ENCODE measurements at regions not wholly inside any gene's neighbourhood (a gene's known extent, or its start where the extent isn't known, plus 50 kb on each side); places are given as distances from the start of the nearest gene placed in this dataset.
"Not testable (repeated sequence)": the region's sequence is repeated elsewhere in the genome, so short reads cannot be mapped to it uniquely, and the experiment has no call there.

GRCh38 chr1:187588917-187589316 lies 760.2 kb downstream of the PLA2G4A start:
- TF ChIP-seq CTCF (IDR thresholded peaks at IDR 0.05 in 8 of 11, conservative IDR thresholded peaks at IDR 0.05 in 3 of 11) (no peak), POLR2AphosphoS5 (IDR thresholded peaks at IDR 0.05) (no peak), POLR2A (IDR thresholded peaks at IDR 0.05) (no peak)
- 71 to 91% (median 83%) methylated on average over 3 of the region's 3 CpGs for WGBS, 5 donors

GRCh38 chr1:187605736-187606135 lies 777.0 kb downstream of the PLA2G4A start:
- no peak for DNase-seq
- TF ChIP-seq POLR2AphosphoS5 (IDR thresholded peaks at IDR 0.05) (no peak), POLR2A (IDR thresholded peaks at IDR 0.05) (no peak), CTCF (IDR thresholded peaks at IDR 0.05 in 8 of 11, conservative IDR thresholded peaks at IDR 0.05 in 3 of 11) (no peak)

More at GRCh38 chr1:187588917-187589316, 760.2 kb downstream of the PLA2G4A start:
- H3K9me3 ChIP-seq: peaks cover 0 to 3% (median 0%) of the 10 kb centered on the region in 8 donors
- no peaks in the 10 kb centered on the region for H3K4me1 ChIP-seq
- H3K27me3 ChIP-seq (replicated peaks in 1 of 7): no peaks in the 10 kb centered on the region
- no peak for DNase-seq
- no peak overlapping the region for H3K27ac ChIP-seq
- H3K4me3 ChIP-seq: no peak overlapping the region
- intact Hi-C loops (cut with DNase I; ENCODE audit: low total_unique reads): no loop called here
- no peaks in the 10 kb centered on the region for H3K36me3 ChIP-seq

GRCh38 chr1:187615853-187616735 lies 787.3 kb downstream of the PLA2G4A start:
- DNase-seq; intact Hi-C loops (cut with DNase I; ENCODE audit: low total_unique reads): not testable (repeated sequence)
- 90 to 93% (median 92%) methylated on average over 24 to 55 of the region's 55 CpGs for WGBS, 5 donors

More at GRCh38 chr1:187605736-187606135, 777.0 kb downstream of the PLA2G4A start:
- H3K4me3 ChIP-seq: no peak overlapping the region
- peaks cover 0 to 33% (median 17%) of the 10 kb centered on the region in 8 donors for H3K9me3 ChIP-seq
- H3K4me1 ChIP-seq: no peaks in the 10 kb centered on the region
- H3K36me3 ChIP-seq: no peaks in the 10 kb centered on the region
- H3K27me3 ChIP-seq (replicated peaks in 1 of 7): no peaks in the 10 kb centered on the region
- intact Hi-C loops (cut with DNase I; ENCODE audit: low total_unique reads): no loop called here
- H3K27ac ChIP-seq: no peak overlapping the region

GRCh38 chr1:187616830-187617229 lies 788.1 kb downstream of the PLA2G4A start:
- 80 to 89% (median 86%) methylated on average over 7 to 21 of the region's 21 CpGs for WGBS, 5 donors
- H3K27me3 ChIP-seq (replicated peaks in 1 of 7); H3K4me3 ChIP-seq; DNase-seq; H3K27ac ChIP-seq; H3K4me1 ChIP-seq; intact Hi-C loops (cut with DNase I; ENCODE audit: low total_unique reads); H3K36me3 ChIP-seq: not testable (repeated sequence)
- H3K9me3 ChIP-seq: peaks cover 0 to 42% (median 17%) of the 10 kb centered on the region in 8 donors

More at GRCh38 chr1:187615853-187616735, 787.3 kb downstream of the PLA2G4A start:
- H3K9me3 ChIP-seq: peaks cover 0 to 44% (median 21%) of the 10 kb centered on the region in 8 donors
- H3K4me3 ChIP-seq; H3K27ac ChIP-seq; H3K4me1 ChIP-seq; H3K36me3 ChIP-seq; H3K27me3 ChIP-seq (replicated peaks in 1 of 7): not testable (repeated sequence)

- H3K4me3 ChIP-seq: no peak overlapping the region
- H3K36me3 ChIP-seq: no peaks in the 10 kb centered on the region
- WGBS, 5 donors: 76 to 90% (median 86%) methylated on average over 3 of the region's 3 CpGs
- H3K4me1 ChIP-seq: no peaks in the 10 kb centered on the region
- no peaks in the 10 kb centered on the region for H3K27me3 ChIP-seq (replicated peaks in 1 of 7)
- no peak for TF ChIP-seq CTCF (IDR thresholded peaks at IDR 0.05 in 8 of 11, conservative IDR thresholded peaks at IDR 0.05 in 3 of 11)
- TF ChIP-seq POLR2AphosphoS5 (IDR thresholded peaks at IDR 0.05): no peak
- TF ChIP-seq POLR2A (IDR thresholded peaks at IDR 0.05): no peak
- H3K9me3 ChIP-seq: peaks cover 0 to 37% (median 15%) of the 10 kb centered on the region in 8 donors
- intact Hi-C loops (cut with DNase I; ENCODE audit: low total_unique reads): no loop called here
- no peak overlapping the region for H3K27ac ChIP-seq
- no peak for DNase-seq
Observed at GRCh38 chr1:187617776-187618175, 789.0 kb downstream of the PLA2G4A start.
